OCI-M1 (cell line): ENCODE measurements at regions not wholly inside any gene's neighbourhood (a gene's known extent, or its start where the extent isn't known, plus 50 kb on each side); places are given as distances from the start of the nearest gene placed in this dataset.

ENCODE experiments used
- DNase-seq: peaks from one replicate; lab custom pipeline; 2025; lab: John Stamatoyannopoulos, UW

DNA sequence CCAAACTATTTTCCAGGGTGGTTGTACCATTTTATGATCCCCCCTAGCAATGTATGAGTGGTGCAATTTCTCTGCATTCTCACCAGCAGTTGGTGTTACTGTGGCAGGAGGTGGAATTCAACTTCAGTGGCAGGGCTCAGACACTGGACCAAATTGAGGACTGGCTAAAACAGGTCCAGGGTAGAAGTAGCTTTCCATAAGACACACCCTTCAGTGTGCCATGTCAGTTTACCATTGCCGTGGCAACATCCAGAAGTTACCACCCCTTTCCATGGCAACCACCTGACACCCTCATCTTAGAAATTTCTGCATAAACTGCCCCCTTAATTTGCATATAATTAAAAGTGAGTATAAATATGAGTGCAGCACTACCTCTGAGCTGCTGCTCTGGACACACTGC lies 180.7 kb upstream of the GGTLC1 start:
- no peak for DNase-seq

DNA sequence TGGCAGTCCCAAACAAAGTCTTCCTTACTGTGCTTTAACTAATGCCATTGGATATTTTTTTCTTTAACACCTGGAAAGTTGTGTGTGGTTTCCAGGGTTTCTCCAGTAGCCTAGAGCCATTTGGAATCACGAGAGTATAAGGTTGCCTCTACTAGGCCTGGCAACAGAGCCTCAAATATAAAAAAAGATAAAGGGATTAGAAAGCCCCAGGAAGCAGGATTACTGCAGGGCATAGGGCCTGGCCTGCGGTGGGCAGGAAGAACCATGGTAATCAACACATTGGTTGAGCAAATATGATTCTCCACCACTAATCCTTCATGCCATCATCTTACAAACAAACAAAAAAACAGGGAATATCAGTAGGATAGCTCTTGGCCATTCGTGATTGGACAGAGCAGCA lies 177.8 kb upstream of the GGTLC1 start:
- no peak for DNase-seq

DNA sequence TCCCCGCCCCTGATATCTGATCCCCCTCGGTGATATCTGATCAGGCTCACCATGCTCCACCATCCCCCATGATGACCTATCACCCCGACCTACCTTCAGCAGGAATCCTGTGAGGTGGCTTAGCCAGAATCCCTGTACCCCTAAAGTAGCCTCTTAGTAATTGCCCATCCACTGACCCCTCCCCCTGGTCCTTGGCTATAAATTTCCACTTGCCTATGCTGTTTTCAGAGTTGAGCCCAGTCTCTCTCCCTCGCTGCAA lies 177.5 kb upstream of the GGTLC1 start:
- DNase-seq: no peak

DNA sequence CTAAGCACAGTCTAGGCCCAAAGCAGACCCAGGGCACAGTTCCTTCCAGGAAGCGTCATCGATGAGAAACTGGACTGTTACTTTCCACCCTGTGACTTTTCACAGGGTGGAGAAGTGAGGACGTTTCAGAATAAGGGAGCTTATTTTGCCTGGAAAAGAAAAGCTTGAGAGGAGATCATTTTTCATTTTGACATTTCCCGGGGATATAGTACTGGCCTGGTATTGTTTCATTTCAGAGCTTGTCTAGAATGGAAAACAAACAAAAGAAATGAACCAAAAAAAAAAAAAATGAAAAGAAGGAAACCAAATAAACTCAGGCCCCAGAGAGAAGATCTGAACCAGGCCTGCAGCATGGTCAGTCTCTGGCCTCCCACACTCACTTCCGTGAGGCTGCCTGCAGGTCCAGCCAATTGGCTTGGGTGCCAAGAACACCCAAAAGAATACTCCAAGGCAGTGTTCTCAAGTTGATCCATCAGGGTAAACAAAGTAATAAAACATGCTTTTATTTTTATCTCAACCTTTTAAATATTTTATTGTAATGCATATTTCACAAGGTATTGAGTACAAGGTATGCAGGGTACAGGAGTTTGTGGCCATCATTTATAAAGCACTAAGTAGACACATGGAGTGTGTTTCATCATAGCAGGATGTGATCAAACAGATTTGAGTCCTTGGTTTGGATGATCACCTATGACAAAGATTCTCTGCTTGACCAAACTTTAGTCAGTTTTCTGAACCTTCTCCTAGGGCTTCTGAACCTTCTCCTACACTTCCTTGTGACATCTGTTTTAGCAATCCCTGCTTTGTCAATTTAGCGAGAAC lies 176.9 kb upstream of the GGTLC1 start:
- no peak for DNase-seq

DNA sequence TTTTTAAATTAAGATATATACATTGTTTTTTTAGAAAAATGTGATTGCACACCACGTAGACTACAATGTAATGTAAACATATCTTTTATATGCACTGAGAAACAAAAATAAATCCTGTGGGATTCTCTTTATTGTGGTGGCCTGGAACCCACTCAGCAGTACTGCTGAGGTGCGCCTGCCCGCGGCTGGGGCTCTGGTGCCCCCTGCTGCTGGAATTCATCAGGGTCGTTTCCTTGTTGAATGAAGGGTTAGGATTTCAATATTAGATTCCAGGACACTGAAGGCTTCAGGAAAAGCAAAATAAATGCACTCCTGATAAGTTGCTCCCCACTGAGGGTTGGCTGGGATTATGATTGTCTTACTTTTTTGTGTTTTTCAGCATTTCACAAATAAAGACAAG lies 175.8 kb upstream of the GGTLC1 start:
- DNase-seq: peak; percentile 1

DNA sequence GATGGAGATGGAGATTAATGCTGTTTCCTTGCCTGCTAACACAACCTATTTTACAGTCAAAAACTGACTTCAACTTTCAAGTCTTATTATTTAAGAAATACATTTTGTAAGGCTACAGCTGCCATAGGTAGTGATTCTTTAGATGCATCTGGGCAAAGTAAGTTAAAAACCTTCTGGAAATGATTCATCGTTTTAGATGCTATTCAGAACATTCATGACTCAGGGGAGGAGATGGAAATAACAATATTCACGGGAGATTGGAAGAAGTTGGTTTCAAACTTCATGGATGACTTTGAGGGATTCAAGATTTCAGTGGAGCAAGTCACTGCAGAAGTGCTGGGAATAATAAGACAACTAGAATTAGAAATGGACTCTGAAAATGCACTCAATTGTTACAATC lies 174.9 kb upstream of the GGTLC1 start:
- DNase-seq: no peak

DNA sequence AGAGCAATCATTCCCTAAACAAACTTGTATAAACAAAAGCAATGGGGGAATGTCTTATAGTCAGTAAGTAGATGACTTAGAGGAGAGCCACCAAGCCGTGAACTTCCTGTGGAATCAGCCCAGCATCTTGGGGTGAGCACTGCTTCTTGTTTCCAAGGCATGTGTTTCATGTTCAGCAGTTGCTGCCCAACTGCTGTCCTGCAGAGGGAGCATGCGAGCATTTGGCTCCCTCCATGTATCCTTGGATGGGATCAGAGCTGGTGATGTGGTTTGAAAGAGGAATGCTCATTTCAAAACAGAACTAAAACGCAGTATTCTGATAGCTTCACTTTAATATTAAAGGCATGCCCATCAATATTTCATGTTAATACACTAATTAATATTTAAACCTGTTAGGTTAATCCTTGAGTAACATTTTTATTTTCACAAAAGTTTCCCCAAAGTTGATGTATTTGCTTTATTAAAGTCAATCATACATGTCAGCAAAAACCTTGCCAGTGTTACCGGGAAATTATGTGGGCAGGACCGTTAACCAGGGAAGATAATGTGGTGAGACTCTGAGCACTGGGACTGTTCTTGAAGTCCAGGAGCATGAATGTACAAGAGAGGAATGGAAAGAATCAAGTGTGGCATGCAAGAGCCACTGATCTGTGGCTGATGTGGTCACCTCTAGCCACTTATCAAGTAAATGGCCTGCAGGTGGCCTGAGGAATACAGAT lies 172.1 kb upstream of the GGTLC1 start:
- DNase-seq: peak; percentile 40

DNA sequence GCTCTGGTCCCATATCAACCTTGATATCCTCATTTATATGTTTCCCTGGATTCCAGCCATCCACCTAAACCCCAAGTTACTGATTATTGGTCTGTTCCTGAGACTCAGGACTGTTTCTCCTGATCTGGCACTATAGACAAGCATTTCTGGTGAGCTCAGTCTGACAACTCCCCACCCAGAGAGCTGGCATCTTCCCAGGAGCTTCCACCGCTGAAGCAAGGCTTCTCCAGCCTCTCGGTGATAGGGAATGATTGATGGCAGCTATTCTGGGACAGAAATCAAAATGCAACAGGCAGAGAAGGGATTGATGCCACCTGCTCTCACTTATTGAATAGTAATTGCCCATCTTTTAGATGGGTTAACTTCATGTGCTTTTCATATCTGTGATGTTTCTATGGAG lies 169.7 kb upstream of the GGTLC1 start:
- no peak for DNase-seq

DNA sequence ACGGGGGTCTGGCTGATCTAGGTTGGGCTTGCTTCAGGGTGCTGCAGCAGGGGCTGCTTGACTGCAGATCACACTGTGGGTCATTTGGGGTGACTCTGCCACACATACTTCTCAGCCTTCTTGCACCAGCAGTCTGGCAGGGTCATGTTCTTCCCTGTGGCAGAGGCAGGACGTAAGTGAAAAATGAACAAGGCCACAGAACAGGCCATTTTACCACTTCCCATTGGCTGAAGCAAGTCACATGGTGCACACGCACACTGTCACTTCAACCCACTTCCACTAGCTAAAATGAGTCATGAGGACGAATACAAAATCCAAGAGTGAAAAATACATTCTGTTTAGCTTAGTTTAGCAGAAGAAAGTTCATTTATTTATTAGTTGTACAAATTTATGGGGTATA lies 168.6 kb upstream of the GGTLC1 start:
- no peak for DNase-seq

DNA sequence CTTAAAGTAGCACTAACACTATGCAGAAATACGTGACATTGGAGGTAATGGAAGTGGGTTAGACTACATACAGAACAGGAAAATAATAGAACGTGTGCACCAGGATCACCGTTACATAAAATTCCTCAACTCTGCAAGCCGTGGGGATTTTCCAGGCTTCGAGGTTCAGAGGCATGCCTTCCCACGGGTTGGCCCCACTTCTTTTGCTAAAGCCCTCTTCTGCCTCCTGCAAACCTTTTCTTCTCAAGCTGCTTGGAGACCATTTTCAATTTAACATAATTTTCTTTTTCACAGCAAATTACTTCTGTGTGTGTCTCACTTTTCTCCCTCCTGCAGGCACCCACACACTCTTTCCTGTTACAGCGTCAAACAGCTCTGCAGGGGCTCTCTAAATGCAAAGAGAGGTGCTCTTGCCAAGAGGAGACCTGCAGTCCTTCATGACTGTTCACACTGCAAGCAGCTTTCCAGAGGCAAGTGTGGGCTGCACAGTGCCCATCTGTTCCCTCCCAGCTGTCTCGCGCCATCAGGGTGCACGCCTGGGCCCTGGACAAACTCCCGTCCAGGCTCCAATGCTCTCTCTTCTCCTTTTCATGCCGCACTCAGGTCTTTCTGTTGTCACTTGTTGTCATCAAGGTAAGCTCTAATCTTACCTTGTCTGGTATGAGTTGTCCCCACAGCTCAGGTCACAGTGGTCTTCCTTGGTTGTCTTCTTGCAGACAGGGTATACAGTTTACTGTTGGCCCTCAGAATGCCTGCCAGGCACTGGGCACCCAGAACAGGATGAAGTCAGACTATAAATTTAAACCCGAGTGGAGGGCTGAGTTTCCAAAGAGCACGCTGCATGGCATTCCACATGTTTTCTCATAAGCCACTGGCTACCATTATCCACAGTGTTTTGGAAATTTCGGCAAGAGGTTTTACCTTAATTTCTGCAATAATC lies 164.8 kb upstream of the GGTLC1 start:
- no peak for DNase-seq

DNA sequence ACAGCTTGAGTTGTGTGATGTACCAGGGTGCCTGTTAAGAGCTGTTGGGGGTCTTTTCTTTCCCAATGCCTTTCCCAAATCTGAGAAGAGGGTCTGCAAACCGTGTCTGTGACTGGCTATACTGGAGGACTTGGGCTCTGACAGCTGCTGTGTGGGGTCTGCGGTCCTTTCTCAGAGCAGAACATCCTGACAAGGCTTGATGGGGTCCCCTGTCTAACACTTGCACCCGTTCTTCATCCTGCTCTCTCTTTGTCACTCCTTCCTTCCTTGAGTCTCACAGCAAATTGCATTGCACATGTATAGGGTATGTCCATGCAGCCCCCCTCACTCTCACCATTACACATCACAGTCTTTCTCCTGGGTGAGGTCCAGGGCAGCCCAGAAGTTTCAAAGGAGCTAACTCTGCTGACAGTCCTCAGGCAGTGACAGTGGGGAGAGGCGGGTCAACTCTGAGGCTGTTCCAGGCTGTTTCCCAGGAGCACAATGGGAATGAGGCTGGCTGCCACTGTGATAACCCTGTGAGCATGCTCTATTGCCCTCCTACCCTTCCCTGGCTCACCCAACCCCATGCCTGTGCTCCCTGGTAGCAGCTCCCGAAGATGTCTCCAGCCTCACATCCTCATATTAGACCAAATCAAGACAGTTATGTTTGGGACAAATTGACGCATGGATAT lies 163.2 kb upstream of the GGTLC1 start:
- no peak for DNase-seq

DNA sequence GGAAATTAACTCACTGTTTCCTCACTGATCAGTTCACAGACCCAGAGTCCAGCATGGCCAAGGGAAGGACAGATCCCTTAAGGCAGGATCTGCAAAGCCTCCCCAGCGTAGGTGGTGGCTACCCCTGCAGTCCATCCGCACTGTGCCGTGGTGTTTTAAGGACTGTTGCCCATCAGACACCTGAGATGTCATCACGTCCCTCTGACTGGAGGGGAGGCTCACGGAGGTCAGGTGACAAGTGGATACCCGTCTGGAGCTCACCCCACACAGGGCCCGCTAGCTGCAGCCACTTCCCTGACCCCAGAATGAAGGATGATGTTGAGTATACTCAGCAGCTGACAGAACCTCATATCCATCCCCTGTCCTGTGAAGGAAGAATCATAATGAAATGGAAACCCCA lies 161.8 kb upstream of the GGTLC1 start:
- DNase-seq: no peak

DNA sequence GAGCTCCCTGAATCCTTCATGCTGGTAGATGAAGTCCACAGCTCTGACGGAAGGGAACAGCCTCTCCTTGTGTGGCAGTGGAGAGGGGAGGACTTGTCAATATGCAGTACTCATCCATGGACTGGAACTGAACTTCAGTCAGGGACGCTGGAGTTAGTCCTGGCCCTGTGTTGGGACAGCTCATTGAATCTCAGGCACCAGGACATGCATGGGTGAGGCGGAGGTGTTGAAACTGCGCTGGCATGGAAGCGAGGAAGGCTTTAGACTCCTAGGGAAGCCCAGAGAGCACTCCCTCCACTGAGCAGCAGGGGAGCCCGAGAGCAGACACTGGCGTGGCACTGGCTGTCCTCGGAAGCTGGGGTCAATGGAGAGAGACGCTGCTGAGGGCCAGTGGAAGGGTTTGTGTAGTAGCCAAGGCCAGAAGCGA lies 161.3 kb upstream of the GGTLC1 start:
- DNase-seq: peak; percentile 39

DNA sequence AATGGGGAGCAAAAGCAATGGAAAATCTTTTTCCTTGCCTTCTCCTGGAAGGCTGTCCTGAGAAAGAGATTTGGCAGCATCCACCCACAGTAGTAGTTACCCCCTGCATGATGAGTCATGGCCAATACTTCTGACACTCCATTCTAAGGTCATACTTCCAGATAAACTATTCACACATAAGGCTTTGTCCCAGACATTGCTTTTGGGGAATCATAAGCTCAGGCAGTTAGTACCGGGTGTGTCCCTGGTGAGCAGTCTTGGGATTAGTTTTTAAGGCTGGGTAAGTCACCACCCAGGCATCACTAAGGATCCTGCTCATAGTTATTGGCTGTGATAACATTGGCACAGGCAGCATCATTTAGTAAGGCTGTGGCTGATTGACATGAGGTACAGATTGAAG lies 160.6 kb upstream of the GGTLC1 start:
- no peak for DNase-seq

DNA sequence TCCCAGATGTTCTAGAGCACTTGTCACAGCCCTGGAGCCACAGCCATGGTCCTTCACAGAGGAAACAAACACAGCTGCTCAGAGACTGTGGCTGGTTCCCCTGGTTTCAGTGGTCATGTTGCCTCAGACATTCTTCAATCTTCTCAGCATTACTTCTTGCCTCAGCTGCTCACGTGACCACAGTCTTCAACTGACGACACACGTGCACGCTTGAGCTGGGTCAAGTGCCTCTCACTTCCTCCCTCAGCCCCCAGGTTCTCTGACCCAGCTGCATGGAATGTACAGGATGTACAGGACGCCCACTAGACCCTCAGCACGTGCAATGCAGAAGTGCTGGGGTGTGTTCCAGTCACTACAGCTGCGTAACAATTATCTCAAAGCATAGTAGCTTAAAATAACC lies 159.8 kb upstream of the GGTLC1 start:
- DNase-seq: peak; percentile 8

DNA sequence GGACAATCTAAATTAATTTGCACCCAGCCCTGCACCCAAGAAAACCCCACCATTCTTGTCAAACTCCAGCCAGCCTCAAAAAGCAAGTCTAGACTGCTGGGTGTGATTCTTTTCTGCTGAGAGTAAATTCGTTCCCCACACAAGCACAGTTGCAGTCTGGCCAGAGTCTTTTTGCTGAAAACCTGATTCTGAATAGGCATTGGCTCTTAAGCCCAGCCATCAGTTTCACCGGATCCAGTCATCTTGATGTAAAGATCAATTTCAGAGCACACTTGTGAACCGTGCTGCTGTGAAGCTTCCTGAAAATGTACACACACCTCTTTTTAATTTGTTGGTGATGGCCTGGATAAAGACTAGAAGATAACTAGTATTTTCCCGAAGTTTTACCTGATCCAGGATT lies 159.4 kb upstream of the GGTLC1 start:
- DNase-seq: no peak

DNA sequence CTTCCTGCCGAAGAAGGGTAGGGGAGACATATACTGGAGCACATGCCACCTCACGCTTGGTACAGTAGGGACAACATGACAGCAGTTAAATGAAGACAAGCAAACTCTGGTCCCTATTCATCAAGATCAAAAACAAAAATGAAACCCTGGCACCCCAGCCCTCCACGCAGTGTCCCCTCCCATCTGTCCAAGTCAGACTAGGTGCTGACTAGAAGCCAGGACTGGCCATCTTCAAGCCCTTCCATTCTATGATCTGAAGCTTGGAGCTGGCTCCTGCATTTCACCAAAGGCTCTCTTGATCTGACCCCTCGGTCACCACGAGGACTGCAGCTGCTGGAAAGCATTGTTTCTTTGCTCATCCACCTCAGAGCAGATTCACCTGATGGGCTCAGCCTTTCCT lies 158.9 kb upstream of the GGTLC1 start:
- no peak for DNase-seq

DNA sequence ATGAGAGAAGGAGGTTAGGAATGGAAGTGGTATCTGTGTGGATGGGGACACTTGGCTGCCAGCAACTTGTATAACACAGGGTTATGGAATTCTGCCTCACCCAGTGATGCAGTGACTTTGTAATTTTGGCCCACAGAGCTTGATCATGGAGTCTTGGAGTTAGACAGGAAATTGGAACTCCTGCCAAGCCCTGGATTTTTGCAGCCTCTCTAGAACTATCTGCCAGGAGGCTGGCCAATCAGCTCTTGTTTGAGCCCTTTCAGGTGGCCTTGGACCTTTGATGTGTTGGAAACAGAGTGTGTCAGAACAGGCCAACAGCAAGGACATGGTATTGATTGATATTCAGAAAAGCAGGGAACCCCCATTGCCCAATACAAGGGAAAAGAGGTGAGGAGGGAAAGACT lies 157.7 kb upstream of the GGTLC1 start:
- DNase-seq: no peak

DNA sequence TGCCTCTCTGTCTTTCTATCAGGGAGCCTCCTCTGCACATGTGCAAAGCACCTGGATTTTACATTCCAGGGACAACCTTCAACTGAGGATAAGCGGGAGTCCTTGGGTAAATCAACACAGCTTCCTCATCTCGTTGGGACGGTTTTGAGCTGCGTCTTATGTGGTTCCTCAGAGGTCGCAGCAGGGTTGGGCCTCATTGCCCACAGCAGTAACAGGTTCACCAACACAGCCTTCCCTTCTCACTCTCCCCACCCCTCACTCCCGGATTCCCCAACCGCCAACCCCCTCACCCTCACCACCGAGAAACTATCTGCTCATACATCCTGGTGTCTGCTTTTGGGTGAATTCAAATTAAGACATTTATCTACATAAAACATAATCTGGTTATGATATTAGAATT lies 155.8 kb upstream of the GGTLC1 start:
- no peak for DNase-seq

DNA sequence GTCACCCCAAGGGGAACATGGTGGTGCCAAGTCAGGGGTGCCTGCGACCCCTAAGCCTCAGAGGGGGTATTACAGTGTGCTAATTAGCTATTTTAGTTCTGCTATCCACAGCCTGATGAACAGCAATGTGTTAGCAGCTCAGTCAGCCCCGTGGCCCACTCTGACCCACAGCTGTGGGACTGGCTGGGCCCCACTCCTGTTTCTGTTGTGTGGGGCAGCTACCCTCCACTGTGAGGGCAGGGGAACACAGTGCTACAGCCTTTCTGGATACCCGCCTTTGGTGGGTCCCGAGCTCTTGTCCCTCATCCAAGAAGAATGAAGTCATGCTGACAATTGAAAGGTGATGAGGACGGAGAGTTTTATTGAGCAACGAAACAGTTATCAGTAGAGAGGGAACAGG lies 152.5 kb upstream of the GGTLC1 start:
- DNase-seq: no peak

DNA sequence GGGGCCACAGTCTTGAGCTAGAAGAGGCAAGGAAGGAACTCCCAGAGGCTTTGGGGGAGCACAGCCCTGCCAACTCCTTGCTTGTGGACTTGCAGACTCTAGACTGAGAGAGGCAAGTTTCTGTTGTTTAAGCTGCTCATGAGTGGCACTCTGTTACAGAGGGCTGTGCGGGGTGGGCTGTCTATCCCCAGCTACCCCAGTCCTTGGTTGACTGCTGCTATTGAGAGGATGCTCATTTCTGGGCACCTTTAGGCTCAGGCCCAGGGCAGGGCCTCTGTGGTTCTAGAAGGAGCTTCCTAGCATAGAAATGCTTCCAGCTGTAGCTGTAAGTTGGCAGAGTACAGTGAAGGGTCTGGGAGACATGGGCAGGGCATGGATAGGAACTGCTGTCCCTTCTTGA lies 151.3 kb upstream of the GGTLC1 start:
- DNase-seq: no peak

DNA sequence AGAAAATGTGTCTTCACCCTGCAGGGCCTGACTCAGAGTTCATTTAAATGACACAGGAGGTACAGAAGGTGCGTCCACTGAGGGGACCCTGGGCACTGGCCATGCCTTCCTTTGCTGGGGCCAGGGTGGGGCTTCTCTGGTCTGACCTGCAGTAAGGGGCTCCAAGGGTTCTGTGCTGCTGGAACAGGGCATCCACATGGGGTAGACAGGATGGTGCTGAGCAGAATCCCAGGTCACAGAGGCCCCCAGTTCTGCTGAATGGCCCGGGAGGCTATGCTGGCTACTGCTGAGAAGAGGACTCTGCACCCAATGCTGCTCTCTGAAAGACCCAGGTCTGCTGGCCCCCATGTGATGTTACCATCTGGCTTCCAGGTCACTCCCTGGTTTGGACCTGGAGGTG lies 150.4 kb upstream of the GGTLC1 start:
- no peak for DNase-seq
